Panc1 (cell line): ENCODE measurements at regions not wholly inside any gene's neighbourhood (a gene's known extent, or its start where the extent isn't known, plus 50 kb on each side); places are given as distances from the start of the nearest gene placed in this dataset.

Experiments used
- CTCF ChIP-seq: fragments of 450-650 bp; IDR thresholded peaks from 2 replicates; pipeline ENCODE4 v1.5.1; 2017; ENCODE audit warnings: mild to moderate bottlenecking
- POLR2AphosphoS5 ChIP-seq: IDR thresholded peaks from 2 replicates; pipeline ENCODE4 v1.6.1; 2012; ENCODE audit warnings: mild to moderate bottlenecking, low read depth, low read length, moderate library complexity
- REST ChIP-seq, 2 experiments: IDR thresholded peaks; 2 replicates each; pipeline ENCODE4 v1.6.1; 2011 to 2012; ENCODE audit warnings: low read depth in 2 of 2, control low read depth in 1 of 2, low read length in 1 of 2, mild to moderate bottlenecking in 1 of 2, moderate library complexity in 1 of 2; ENCODE audit not compliant: insufficient read depth in 1 of 2

GRCh38 chrX:82912382-82912781 is 595.7 kb upstream of the POU3F4 start:
- TF ChIP-seq REST (IDR thresholded peaks at IDR 0.05; ENCODE audit: insufficient read depth in 1 of 2, low read depth in 2 of 2, low read length in 1 of 2), result no peak
- TF ChIP-seq CTCF, result no peak
- TF ChIP-seq POLR2AphosphoS5, result no peak
